WTC11 (cell line): ENCODE measurements at regions not wholly inside any gene's neighbourhood (a gene's known extent, or its start where the extent isn't known, plus 50 kb on each side); places are given as distances from the start of the nearest gene placed in this dataset.

ENCODE experiments used
- ATAC-seq: fragments of 200-7000 bp; cut with Tn5 transposase; 2 replicates; pipeline ENCODE4 v1.10.0; 2021; ENCODE audit warnings: mild to moderate bottlenecking, moderate library complexity
- CTCF ChIA-PET: fragments of 300-600 bp; sonication (Branson Sonifier 250); formaldehyde crosslinking; loops from one replicate; lab custom pipeline; 2021; ENCODE audit warnings: antibody characterized with exemption; lab: Charles Lee
- POLR2A ChIA-PET: fragments of 350-600 bp; sonication (Branson Sonifier 250); formaldehyde crosslinking; loops from one replicate; lab custom pipeline; 2021; ENCODE audit warnings: antibody characterized with exemption; lab: Charles Lee
- DNase-seq: peaks from one replicate; pipeline ENCODE4 v3.0.0; 2021; ENCODE audit warnings: low spot score
- H3K27ac Mint-ChIP-seq: 2 replicates; pipeline ENCODE4 v1.8.0; 2021; ENCODE audit warnings: mixed read lengths
- H3K27me3 Mint-ChIP-seq: 2 replicates; pipeline ENCODE4 v1.8.0; 2021; ENCODE audit warnings: low read depth, mild to moderate bottlenecking, moderate library complexity, mixed read lengths
- H3K36me3 Mint-ChIP-seq: 2 replicates; pipeline ENCODE4 v1.8.0; 2021; ENCODE audit warnings: mixed read lengths
- H3K4me1 Mint-ChIP-seq: 2 replicates; pipeline ENCODE4 v1.8.0; 2022; ENCODE audit warnings: mixed read lengths
- H3K4me3 Mint-ChIP-seq: 2 replicates; pipeline ENCODE4 v1.8.0; 2021; ENCODE audit warnings: mild to moderate bottlenecking, moderate library complexity, mixed read lengths
- H3K9me3 Mint-ChIP-seq: 2 replicates; pipeline ENCODE4 v1.8.0; 2021; ENCODE audit warnings: mixed read lengths
- AR ChIP-seq: fragments of 250-450 bp; sonication (Bioruptor Pico); IDR thresholded peaks from 2 replicates; pipeline ENCODE4 v1.9.0; 2021; ENCODE audit warnings: mild to moderate bottlenecking
- CDX4 ChIP-seq: fragments of 250-450 bp; sonication (Bioruptor Pico); IDR thresholded peaks from 2 replicates; pipeline ENCODE4 v1.9.0; 2021; ENCODE audit warnings: moderate library complexity, mild to moderate bottlenecking, inconsistent platforms, borderline replicate concordance
- CTCF ChIP-seq: fragments of 200-600 bp; IDR thresholded peaks from 2 replicates; pipeline ENCODE4 v1.8.0; 2022; ENCODE audit warnings: antibody characterized with exemption
- E2F1 ChIP-seq: sonication (generic); formaldehyde crosslinking; IDR thresholded peaks from 2 replicates; pipeline ENCODE4 v1.8.0; 2022; ENCODE audit warnings: mild to moderate bottlenecking, missing genetic modification reagents
- FOXP4 ChIP-seq: sonication (generic); formaldehyde crosslinking; IDR thresholded peaks from 2 replicates; pipeline ENCODE4 v1.8.0; 2022; ENCODE audit warnings: mild to moderate bottlenecking, missing genetic modification reagents
- GABPB1 ChIP-seq: sonication (generic); formaldehyde crosslinking; IDR thresholded peaks from 2 replicates; pipeline ENCODE4 v1.8.1; 2023; ENCODE audit warnings: mild to moderate bottlenecking, missing genetic modification reagents
- IRF1 ChIP-seq: sonication (generic); formaldehyde crosslinking; IDR thresholded peaks from 2 replicates; pipeline ENCODE4 v1.8.0; 2023; ENCODE audit warnings: missing genetic modification reagents
- IRF2 ChIP-seq: sonication (generic); formaldehyde crosslinking; IDR thresholded peaks from 2 replicates; pipeline ENCODE4 v1.8.0; 2022; ENCODE audit warnings: low read depth, missing genetic modification reagents, borderline replicate concordance
- JUN ChIP-seq: sonication (generic); formaldehyde crosslinking; IDR thresholded peaks from 2 replicates; pipeline ENCODE4 v1.8.0; 2023; ENCODE audit warnings: mild to moderate bottlenecking, missing genetic modification reagents
- MAX ChIP-seq: sonication (generic); formaldehyde crosslinking; IDR thresholded peaks from 2 replicates; pipeline ENCODE4 v1.8.0; 2022; ENCODE audit warnings: mild to moderate bottlenecking, missing genetic modification reagents
- MXD4 ChIP-seq: fragments of 250-450 bp; sonication (Bioruptor Pico); IDR thresholded peaks from 2 replicates; pipeline ENCODE4 v1.8.0; 2021; ENCODE audit warnings: mild to moderate bottlenecking, moderate library complexity, borderline replicate concordance
- PREB ChIP-seq: sonication (generic); formaldehyde crosslinking; IDR thresholded peaks from 2 replicates; pipeline ENCODE4 v1.8.1; 2022; ENCODE audit warnings: mild to moderate bottlenecking, missing genetic modification reagents, moderate library complexity, borderline replicate concordance
- SP1 ChIP-seq: sonication (generic); formaldehyde crosslinking; conservative IDR thresholded peaks from 2 replicates; pipeline ENCODE4 v1.8.1; 2022; ENCODE audit warnings: missing genetic modification reagents
- ZBTB21 ChIP-seq: sonication (generic); formaldehyde crosslinking; IDR thresholded peaks from 2 replicates; pipeline ENCODE4 v1.8.1; 2023; ENCODE audit warnings: mild to moderate bottlenecking, missing genetic modification reagents, borderline replicate concordance
- ZBTB43 ChIP-seq: sonication (generic); formaldehyde crosslinking; IDR thresholded peaks from 2 replicates; pipeline ENCODE4 v1.8.1; 2023; ENCODE audit warnings: mild to moderate bottlenecking, missing genetic modification reagents
- ZNF138 ChIP-seq: sonication (generic); formaldehyde crosslinking; conservative IDR thresholded peaks from 2 replicates; pipeline ENCODE4 v1.8.1; 2022; ENCODE audit warnings: mild to moderate bottlenecking, moderate library complexity, missing genetic modification reagents
- ZNF232 ChIP-seq: sonication (generic); formaldehyde crosslinking; IDR thresholded peaks from 2 replicates; pipeline ENCODE4 v1.8.0; 2022; ENCODE audit warnings: mild to moderate bottlenecking, missing genetic modification reagents
- ZNF263 ChIP-seq: sonication (generic); formaldehyde crosslinking; IDR thresholded peaks from 2 replicates; pipeline ENCODE4 v1.8.1; 2022; ENCODE audit warnings: low read depth, mild to moderate bottlenecking, moderate library complexity, missing genetic modification reagents
- ZNF425 ChIP-seq: fragments of 250-450 bp; sonication (Bioruptor Pico); conservative IDR thresholded peaks from 2 replicates; pipeline ENCODE4 v1.9.0; 2021; ENCODE audit warnings: mild to moderate bottlenecking
- ZNF512 ChIP-seq: sonication (generic); formaldehyde crosslinking; IDR thresholded peaks from 2 replicates; pipeline ENCODE4 v1.8.1; 2022; ENCODE audit warnings: missing genetic modification reagents, borderline replicate concordance

- TF ChIP-seq CDX4 (CRISPR knock-in tag) = no peak
- no peak for TF ChIP-seq IRF2 (CRISPR knock-in tag)
- TF ChIP-seq ZBTB43 (CRISPR knock-in tag) = no peak
- TF ChIP-seq MAX (CRISPR knock-in tag) = no peak
- no peak for TF ChIP-seq PREB (CRISPR knock-in tag)
- no peak for TF ChIP-seq GABPB1 (CRISPR knock-in tag)
- TF ChIP-seq ZNF425 (CRISPR knock-in tag) = no peak
- no peak for TF ChIP-seq ZBTB21
Measured at GRCh38 chr9:78678877-78679276, 382.0 kb downstream of the PSAT1 start (continued).

- Mint-ChIP-seq H3K4me3 (no peak overlapping the region), H3K27me3 (no peaks in the 10 kb centered on the region), H3K9me3 (0 out of 2 replicates have a peak, but pooled peaks cover 3% of the 10 kb centered on the region), H3K4me1 (peaks cover 10% of the 10 kb centered on the region), H3K36me3 (no peaks in the 10 kb centered on the region), H3K27ac (0 out of 2 replicates have a peak overlapping the region, but pooled peaks have one; percentile 10)
- DNase-seq (no peak), ATAC-seq (peak; percentile 43; the same call in 1 of the 2 replicates)
- POLR2A ChIA-PET = no interaction called here
- CTCF ChIA-PET = no interaction called here
- TF ChIP-seq FOXP4 (CRISPR knock-in tag) = no peak
- TF ChIP-seq JUN (CRISPR knock-in tag) = no peak
- no peak for TF ChIP-seq IRF1 (CRISPR knock-in tag)
- TF ChIP-seq E2F1 = no peak
- TF ChIP-seq CTCF = no peak
- no peak for TF ChIP-seq ZNF138 (CRISPR knock-in tag)
- no peak for TF ChIP-seq ZNF263 (CRISPR knock-in tag)
- no peak for TF ChIP-seq GABPB1 (CRISPR knock-in tag)
- no peak for TF ChIP-seq SP1 (CRISPR knock-in tag)
- no peak for TF ChIP-seq ZNF512 (CRISPR knock-in tag)
- no peak for TF ChIP-seq AR (CRISPR knock-in tag)
- no peak for TF ChIP-seq ZNF232 (CRISPR knock-in tag)
- TF ChIP-seq MXD4 (CRISPR knock-in tag) = no peak
Measured at GRCh38 chr9:78680196-78680595, 383.3 kb downstream of the PSAT1 start.
